Brain microvascular endothelial cell (primary cell): ENCODE measurements at regions not wholly inside any gene's neighbourhood (a gene's known extent, or its start where the extent isn't known, plus 50 kb on each side); places are given as distances from the start of the nearest gene placed in this dataset.

ENCODE experiments used
- DNase-seq: peaks from one replicate; pipeline ENCODE4 v3.0.0-alpha.2; 2020
- H3K27ac ChIP-seq: fragments of 250-450 bp; sonication (Bioruptor Pico); 2 replicates; pipeline ENCODE4 v1.5.1; 2020; ENCODE audit warnings: mild to moderate bottlenecking, moderate library complexity
- H3K27me3 ChIP-seq: fragments of 250-450 bp; sonication (Bioruptor Pico); replicated peaks from 2 replicates; pipeline ENCODE4 v1.5.1; 2020; ENCODE audit warnings: mild to moderate bottlenecking
- H3K36me3 ChIP-seq: fragments of 250-450 bp; sonication (Bioruptor Pico); replicated peaks from 2 replicates; pipeline ENCODE4 v1.5.1; 2020; ENCODE audit warnings: mild to moderate bottlenecking
- H3K4me3 ChIP-seq: 2 replicates; pipeline ENCODE4 v1.5.1; 2011; ENCODE audit warnings: low read depth, mild to moderate bottlenecking, control low read depth, low read length, moderate library complexity
- CTCF ChIP-seq: IDR thresholded peaks from 2 replicates; pipeline ENCODE4 v1.5.1; 2011; ENCODE audit warnings: low read depth, mild to moderate bottlenecking, moderate library complexity, low read length, control low read depth, inconsistent platforms; ENCODE audit errors: missing control alignments
- in situ Hi-C: cut with HindIII; loops from 2 replicates; pipeline ENCODE4 v1.10.0; 2017; ENCODE audit warnings: low sequenced_read_pairs, low pct_ligation_motif_present

- Histone ChIP-seq H3K4me3 (no peak overlapping the region), H3K36me3 (no peaks in the 10 kb centered on the region), H3K27ac (no peak overlapping the region), H3K27me3 (no peaks in the 10 kb centered on the region)
- in situ Hi-C loops = no loop called here
- no peak for DNase-seq
- no peak for TF ChIP-seq CTCF
Observed at GRCh38 chr9:31372799-31373587, 1011.5 kb upstream of the ACO1 start.

DNA sequence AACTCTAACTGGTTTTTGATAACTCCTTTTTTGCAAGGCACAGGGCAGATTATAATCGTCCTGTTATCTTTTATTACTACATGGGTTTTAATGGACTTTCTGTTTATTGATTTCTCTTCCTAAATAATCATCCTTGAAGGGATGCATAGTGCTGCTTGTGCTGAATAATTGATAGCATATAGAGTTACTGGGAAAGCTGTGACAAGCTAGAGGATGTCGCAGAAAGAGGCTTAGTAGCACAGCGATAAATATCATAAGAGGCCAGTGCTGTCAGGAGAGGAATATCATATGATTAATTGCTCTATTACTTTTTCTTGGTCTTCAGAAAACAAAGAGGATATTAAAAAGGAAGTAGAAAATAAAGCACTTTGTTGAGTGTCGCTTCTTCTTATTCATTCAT lies 1007.1 kb upstream of the ACO1 start:
- in situ Hi-C loops = no loop called here
- no peak for TF ChIP-seq CTCF
- DNase-seq = no peak
- Histone ChIP-seq H3K36me3 (no peaks in the 10 kb centered on the region), H3K27me3 (no peaks in the 10 kb centered on the region), H3K27ac (no peak overlapping the region), H3K4me3 (no peak overlapping the region)

DNA sequence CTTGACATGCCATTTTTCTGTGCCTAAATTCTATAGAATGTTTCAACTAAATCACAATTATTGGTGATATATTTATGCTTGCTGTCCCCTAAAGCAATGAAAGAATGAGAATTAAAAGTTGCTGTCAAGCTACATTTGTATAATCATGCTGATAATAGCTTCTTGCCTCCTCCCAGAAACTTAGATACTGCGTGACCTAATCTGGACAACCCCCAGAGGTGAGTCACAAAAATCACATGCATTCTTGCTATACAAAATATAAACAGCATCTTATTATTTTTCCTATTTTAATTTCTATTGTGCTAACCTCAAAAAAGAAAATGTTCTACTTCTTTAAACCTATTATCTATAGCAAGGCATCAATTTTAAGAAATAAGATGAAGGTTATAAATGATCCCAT lies 995.8 kb upstream of the ACO1 start:
- in situ Hi-C loops = no loop called here
- no peak for DNase-seq
- no peak overlapping the region for H3K27ac ChIP-seq

GRCh38 chr9:31389075-31389474 lies 995.4 kb upstream of the ACO1 start:
- DNase-seq = no peak
- no peaks in the 10 kb centered on the region for H3K27me3 ChIP-seq
- H3K4me3 ChIP-seq = no peak overlapping the region
- no peaks in the 10 kb centered on the region for H3K36me3 ChIP-seq
- TF ChIP-seq CTCF = no peak
- in situ Hi-C loops = no loop called here
- no peak overlapping the region for H3K27ac ChIP-seq

More for the DNA sequence above, 995.8 kb upstream of the ACO1 start:
- no peak for TF ChIP-seq CTCF
- no peak overlapping the region for H3K4me3 ChIP-seq
- no peaks in the 10 kb centered on the region for H3K27me3 ChIP-seq
- no peaks in the 10 kb centered on the region for H3K36me3 ChIP-seq

- Histone ChIP-seq H3K4me3 (no peak overlapping the region), H3K36me3 (no peaks in the 10 kb centered on the region), H3K27ac (no peak overlapping the region), H3K27me3 (no peaks in the 10 kb centered on the region)
- no peak for DNase-seq
- TF ChIP-seq CTCF = no peak
- in situ Hi-C loops = no loop called here
Observed at GRCh38 chr9:31390403-31391025, 993.9 kb upstream of the ACO1 start.
